ENCODE measurements at regions not wholly inside any gene's neighbourhood (a gene's known extent, or its start where the extent isn't known, plus 50 kb on each side); places are given as distances from the start of the nearest gene placed in this dataset.
A peak's percentile ranks its signal among the peaks of the same experiment; 100 is the strongest.

GRCh38 chr13:33583398-33583797 lies 234.6 kb upstream of the RFC3 start:
- peaks cover 4% of the 10 kb centered on the region for H3K9me3 Mint-ChIP-seq (ENCODE audit: low read depth)
- H3K27ac Mint-ChIP-seq: no peak overlapping the region
- no peak overlapping the region for H3K4me3 Mint-ChIP-seq
- no peaks in the 10 kb centered on the region for H3K4me1 Mint-ChIP-seq (ENCODE audit: low read depth)
- peaks cover 7% of the 10 kb centered on the region for H3K27me3 Mint-ChIP-seq
- H3K36me3 Mint-ChIP-seq: peaks cover 2% of the 10 kb centered on the region

DNA sequence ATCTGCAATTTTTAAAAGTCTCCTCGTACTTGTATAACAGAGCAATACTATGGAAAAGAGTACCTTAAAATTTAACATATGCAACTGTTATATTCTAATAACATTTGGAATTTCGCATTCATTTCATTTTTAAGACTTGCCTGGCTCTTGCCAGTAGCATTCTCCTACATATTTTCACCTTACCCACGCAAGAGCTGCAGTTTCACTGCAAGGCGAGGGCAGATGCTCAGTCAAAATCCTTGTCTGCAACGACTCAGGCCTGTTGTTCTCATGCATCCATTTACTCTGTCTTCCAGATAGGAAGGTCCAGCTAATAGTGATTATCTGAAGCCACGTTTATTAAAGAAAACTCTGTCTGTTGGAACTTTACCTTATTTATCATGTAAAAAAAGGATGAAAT lies 227.0 kb upstream of the RFC3 start:
- no peaks in the 10 kb centered on the region for H3K36me3 Mint-ChIP-seq
- H3K9me3 Mint-ChIP-seq (ENCODE audit: low read depth): no peaks in the 10 kb centered on the region
- H3K4me1 Mint-ChIP-seq (ENCODE audit: low read depth): no peaks in the 10 kb centered on the region
- no peaks in the 10 kb centered on the region for H3K27me3 Mint-ChIP-seq
- no peak overlapping the region for H3K4me3 Mint-ChIP-seq
- no peak overlapping the region for H3K27ac Mint-ChIP-seq

DNA sequence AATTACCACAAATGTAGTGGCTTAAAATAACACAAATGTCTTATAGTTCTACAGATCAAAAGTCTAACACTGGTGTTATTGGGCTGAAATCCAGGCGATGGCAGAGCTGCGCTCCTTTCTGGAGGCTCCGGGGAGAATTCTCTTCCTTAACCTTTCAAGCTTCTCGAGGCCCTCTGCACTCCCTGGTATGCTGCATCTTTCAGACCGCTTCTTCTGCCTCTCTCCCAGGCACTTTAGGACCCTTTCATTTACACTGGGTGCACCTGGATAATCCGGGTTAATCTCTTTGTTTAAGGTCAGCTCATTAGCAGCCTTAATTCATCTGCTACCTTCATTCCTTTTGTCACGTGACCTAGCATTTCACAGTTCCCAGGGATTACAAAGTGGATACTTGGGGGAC lies 211.3 kb upstream of the RFC3 start:
- H3K9me3 Mint-ChIP-seq (ENCODE audit: low read depth): no peaks in the 10 kb centered on the region
- no peak overlapping the region for H3K27ac Mint-ChIP-seq
- peaks cover 12% of the 10 kb centered on the region for H3K4me1 Mint-ChIP-seq (ENCODE audit: low read depth)
- no peak overlapping the region for H3K4me3 Mint-ChIP-seq
- H3K27me3 Mint-ChIP-seq: peaks cover 2% of the 10 kb centered on the region
- no peaks in the 10 kb centered on the region for H3K36me3 Mint-ChIP-seq

DNA sequence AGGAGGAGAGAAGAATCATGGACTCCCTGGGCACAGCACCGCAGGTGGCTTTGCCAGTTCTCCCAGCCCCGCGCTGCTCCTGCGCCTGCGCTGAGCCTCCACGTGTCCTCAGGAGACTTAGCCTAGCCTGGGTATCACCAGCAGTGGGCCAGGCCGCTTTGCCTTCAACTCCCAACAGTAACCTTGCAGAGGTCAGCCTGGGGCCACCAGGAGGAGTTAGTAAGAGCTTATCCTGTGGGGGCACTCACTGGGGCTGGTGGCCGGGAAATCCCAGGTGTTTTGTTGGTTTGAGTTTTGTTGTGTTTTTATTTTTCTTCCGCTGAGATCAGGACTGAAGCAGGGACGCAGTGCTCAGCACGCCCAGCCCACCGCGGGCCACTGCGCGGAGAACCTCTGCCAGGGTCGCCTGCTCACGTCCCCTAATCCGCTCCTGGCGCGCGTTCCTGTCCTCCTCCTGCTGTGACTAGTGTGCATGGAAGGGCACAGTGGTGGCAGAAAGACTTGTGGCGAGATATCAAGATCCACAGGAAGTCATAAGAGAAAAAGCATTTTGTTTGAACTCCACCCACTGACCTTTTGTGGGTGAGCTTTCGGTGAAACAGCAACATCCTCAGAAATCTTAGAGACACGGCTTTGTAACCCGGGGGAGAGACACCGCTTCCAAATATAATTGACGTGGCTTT lies 207.4 kb upstream of the RFC3 start:
- Mint-ChIP-seq H3K4me3 (peak overlapping the region; percentile 70), H3K36me3 (no peaks in the 10 kb centered on the region), H3K9me3 (ENCODE audit: low read depth) (no peaks in the 10 kb centered on the region), H3K4me1 (ENCODE audit: low read depth) (peaks cover 22% of the 10 kb centered on the region), H3K27ac (peak overlapping the region; percentile 83), H3K27me3 (peaks cover under 1% of the 10 kb centered on the region)

GRCh38 chr13:33611121-33611805 lies 206.7 kb upstream of the RFC3 start:
- Mint-ChIP-seq H3K27me3 (peaks cover 1% of the 10 kb centered on the region), H3K4me3 (peak overlapping the region; percentile 70), H3K4me1 (ENCODE audit: low read depth) (peaks cover 22% of the 10 kb centered on the region), H3K9me3 (ENCODE audit: low read depth) (no peaks in the 10 kb centered on the region), H3K36me3 (no peaks in the 10 kb centered on the region), H3K27ac (peak overlapping the region; percentile 83)

DNA sequence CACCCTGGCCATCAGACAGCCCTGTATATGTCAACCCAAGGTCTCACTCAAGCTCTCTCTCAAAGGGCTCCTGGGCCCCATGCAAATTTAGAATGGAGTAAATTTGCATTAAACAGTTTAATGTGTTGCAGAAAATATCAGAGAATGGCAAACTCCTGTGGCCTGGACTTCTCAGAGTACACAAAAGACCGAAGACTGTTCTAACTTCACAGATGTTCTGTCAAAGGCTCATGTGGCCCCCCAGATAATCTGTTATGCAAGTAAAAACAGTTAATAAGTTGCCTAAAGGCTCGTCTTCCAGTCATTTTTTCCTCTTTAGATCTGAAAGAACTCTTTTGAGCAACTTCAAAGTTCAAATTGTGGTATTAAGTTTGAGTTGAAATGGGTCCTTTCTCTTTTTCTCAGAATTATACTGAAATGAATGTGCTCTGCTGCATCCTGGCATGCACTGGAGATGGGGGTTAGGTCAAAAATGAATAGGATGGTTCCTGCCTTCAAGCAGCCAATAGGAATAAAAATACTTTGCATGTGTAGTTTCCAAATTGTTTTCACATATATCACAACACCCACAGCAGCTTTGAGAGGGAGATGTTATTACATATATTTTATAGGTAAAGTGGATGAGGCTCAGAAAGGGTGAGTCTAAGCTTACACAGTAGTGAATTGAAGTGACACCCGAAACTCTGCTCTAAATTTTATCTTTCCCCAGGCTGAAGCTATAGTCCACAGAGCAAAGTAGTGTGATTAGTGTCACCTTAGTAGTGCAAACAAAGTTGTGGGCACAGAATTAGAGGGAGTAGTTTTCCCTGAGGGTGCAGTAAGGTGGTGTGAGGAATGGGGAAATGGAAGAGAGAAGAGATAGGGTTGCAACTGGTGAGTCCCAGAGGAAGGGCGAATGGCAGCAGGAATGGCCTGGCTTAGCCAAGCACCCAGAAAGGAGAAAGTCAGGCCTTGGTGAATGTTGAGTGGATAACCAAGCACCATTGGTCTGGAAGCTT lies 205.0 kb upstream of the RFC3 start:
- peak overlapping the region; percentile 18 for H3K4me3 Mint-ChIP-seq
- H3K9me3 Mint-ChIP-seq (ENCODE audit: low read depth): no peaks in the 10 kb centered on the region
- peaks cover 1% of the 10 kb centered on the region for H3K27me3 Mint-ChIP-seq
- no peaks in the 10 kb centered on the region for H3K36me3 Mint-ChIP-seq
- H3K27ac Mint-ChIP-seq: peak overlapping the region; percentile 79
- peaks cover 22% of the 10 kb centered on the region for H3K4me1 Mint-ChIP-seq (ENCODE audit: low read depth)

GRCh38 chr13:33615436-33615835 lies 202.5 kb upstream of the RFC3 start:
- peaks cover 1% of the 10 kb centered on the region for H3K27me3 Mint-ChIP-seq
- no peaks in the 10 kb centered on the region for H3K9me3 Mint-ChIP-seq (ENCODE audit: low read depth)
- H3K4me1 Mint-ChIP-seq (ENCODE audit: low read depth): peaks cover 21% of the 10 kb centered on the region
- no peaks in the 10 kb centered on the region for H3K36me3 Mint-ChIP-seq
- H3K4me3 Mint-ChIP-seq: no peak overlapping the region
- H3K27ac Mint-ChIP-seq: no peak overlapping the region

DNA sequence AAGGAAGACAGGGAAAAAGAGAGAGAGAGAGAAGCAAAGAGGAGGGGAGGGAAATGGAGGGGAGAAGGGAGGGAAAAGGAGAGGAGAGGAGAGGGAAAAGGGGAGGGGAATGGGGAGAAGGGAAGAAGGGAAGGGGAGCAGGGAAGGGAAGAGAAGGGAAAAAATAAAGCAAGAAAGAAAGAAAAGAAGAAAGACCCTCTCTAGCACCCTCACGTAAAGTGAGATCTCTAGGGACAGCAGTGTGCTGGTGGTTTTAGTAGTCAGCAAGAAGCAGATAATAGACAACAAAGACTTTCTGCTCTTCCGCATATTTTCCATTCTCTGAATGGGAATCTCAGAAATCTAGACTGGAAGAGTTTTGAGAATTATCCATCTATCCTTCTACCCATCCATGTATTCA lies 201.8 kb upstream of the RFC3 start:
- no peaks in the 10 kb centered on the region for H3K9me3 Mint-ChIP-seq (ENCODE audit: low read depth)

GRCh38 chr13:33617055-33617454 lies 200.9 kb upstream of the RFC3 start:
- H3K4me3 Mint-ChIP-seq: no peak overlapping the region
- no peaks in the 10 kb centered on the region for H3K9me3 Mint-ChIP-seq (ENCODE audit: low read depth)
- no peaks in the 10 kb centered on the region for H3K36me3 Mint-ChIP-seq
- no peak overlapping the region for H3K27ac Mint-ChIP-seq
- H3K4me1 Mint-ChIP-seq (ENCODE audit: low read depth): peaks cover 9% of the 10 kb centered on the region
- H3K27me3 Mint-ChIP-seq: peaks cover 1% of the 10 kb centered on the region

More for the DNA sequence above, 201.8 kb upstream of the RFC3 start:
- Mint-ChIP-seq H3K27me3 (peaks cover 1% of the 10 kb centered on the region), H3K27ac (no peak overlapping the region), H3K4me3 (no peak overlapping the region), H3K4me1 (ENCODE audit: low read depth) (peaks cover 15% of the 10 kb centered on the region), H3K36me3 (no peaks in the 10 kb centered on the region)

DNA sequence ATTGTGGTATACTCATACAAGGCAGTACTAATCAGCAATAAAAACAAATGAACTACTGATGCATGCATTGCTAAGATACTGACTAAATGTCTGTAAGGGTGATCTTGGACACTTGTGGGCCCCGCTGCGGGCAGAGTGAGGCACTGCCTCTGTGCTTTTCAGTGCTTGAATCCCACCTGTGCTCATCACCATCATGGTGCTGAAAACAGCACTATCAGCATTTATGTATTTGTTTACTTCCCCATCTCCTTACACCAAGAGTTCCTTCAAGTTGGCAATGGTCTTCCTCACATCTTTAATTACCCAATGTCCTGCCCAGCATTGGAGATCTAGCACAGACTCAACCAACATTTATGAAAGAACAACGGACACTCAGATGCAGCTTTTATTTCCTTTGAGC lies 193.7 kb upstream of the RFC3 start:
- H3K4me3 Mint-ChIP-seq: no peak overlapping the region
- H3K27ac Mint-ChIP-seq: no peak overlapping the region
- H3K36me3 Mint-ChIP-seq: peaks cover 3% of the 10 kb centered on the region
- no peaks in the 10 kb centered on the region for H3K9me3 Mint-ChIP-seq (ENCODE audit: low read depth)
- H3K4me1 Mint-ChIP-seq (ENCODE audit: low read depth): peaks cover 4% of the 10 kb centered on the region
- H3K27me3 Mint-ChIP-seq: no peaks in the 10 kb centered on the region

- Mint-ChIP-seq H3K36me3 (peaks cover 3% of the 10 kb centered on the region), H3K9me3 (ENCODE audit: low read depth) (no peaks in the 10 kb centered on the region), H3K4me3 (no peak overlapping the region), H3K27me3 (no peaks in the 10 kb centered on the region), H3K27ac (no peak overlapping the region), H3K4me1 (ENCODE audit: low read depth) (peaks cover 4% of the 10 kb centered on the region)
These were observed 193.2 kb upstream of the RFC3 start for GRCh38 chr13:33624740-33625139.

GRCh38 chr13:33626407-33626806 lies 191.5 kb upstream of the RFC3 start:
- H3K27me3 Mint-ChIP-seq: no peaks in the 10 kb centered on the region
- H3K4me1 Mint-ChIP-seq (ENCODE audit: low read depth): peaks cover 4% of the 10 kb centered on the region
- no peak overlapping the region for H3K4me3 Mint-ChIP-seq
- H3K27ac Mint-ChIP-seq: no peak overlapping the region
- peaks cover 3% of the 10 kb centered on the region for H3K36me3 Mint-ChIP-seq
- H3K9me3 Mint-ChIP-seq (ENCODE audit: low read depth): no peaks in the 10 kb centered on the region

- H3K27me3 Mint-ChIP-seq: no peaks in the 10 kb centered on the region
- no peak overlapping the region for H3K27ac Mint-ChIP-seq
- H3K9me3 Mint-ChIP-seq (ENCODE audit: low read depth): no peaks in the 10 kb centered on the region
- peaks cover 2% of the 10 kb centered on the region for H3K4me1 Mint-ChIP-seq (ENCODE audit: low read depth)
- H3K36me3 Mint-ChIP-seq: peaks cover under 1% of the 10 kb centered on the region
- H3K4me3 Mint-ChIP-seq: no peak overlapping the region
These were observed 189.3 kb upstream of the RFC3 start for GRCh38 chr13:33628662-33629061.

DNA sequence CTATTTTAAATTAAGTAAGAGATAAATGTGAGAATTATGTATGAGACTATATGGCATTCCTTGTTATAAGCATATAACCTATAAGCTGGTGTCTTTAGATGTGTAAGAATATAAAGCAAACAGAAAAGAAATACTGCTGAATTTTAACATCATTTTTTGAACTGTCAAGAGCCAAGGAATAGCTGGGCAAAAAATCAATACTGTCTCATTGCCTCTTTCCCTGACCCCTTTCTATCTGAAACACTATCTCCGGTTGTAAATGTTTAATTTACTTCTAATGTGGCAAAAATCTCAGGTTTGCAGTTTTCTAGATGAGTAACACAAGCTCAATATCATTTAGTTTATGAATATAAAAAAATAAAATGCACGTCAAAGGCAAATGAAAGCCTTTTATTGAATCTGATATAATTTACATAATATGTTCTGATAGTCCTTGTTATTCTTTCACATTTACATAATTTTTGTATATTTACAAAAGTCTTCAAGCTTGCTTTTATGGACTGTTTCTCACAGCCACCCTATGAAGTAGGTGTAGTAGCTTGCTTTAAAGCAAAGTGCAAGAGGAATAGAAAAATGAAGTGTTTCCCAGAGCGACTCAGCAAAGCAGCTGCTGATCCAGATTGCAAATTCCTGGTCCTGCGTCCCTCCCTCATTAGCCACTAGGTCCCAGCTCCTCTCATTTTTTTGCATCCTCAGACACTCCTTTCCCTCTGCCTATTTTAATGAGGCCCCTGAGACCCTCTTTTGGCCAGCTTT lies 188.2 kb upstream of the RFC3 start:
- Mint-ChIP-seq H3K4me3 (no peak overlapping the region), H3K27ac (no peak overlapping the region), H3K36me3 (no peaks in the 10 kb centered on the region), H3K9me3 (ENCODE audit: low read depth) (no peaks in the 10 kb centered on the region), H3K4me1 (ENCODE audit: low read depth) (peaks cover 1% of the 10 kb centered on the region), H3K27me3 (no peaks in the 10 kb centered on the region)
